ENCODE measurements at regions not wholly inside any gene's neighbourhood (a gene's known extent, or its start where the extent isn't known, plus 50 kb on each side); places are given as distances from the start of the nearest gene placed in this dataset.
"Not testable (repeated sequence)": the region's sequence is repeated elsewhere in the genome, so short reads cannot be mapped to it uniquely, and the experiment has no call there.

- TF ChIP-seq CTCF (IDR thresholded peaks at IDR 0.05; ENCODE audit: low read depth, low read length, missing control alignments) = no peak
- Histone ChIP-seq H3K4me3 (ENCODE audit: low read depth, low read length) (no peak overlapping the region), H3K27ac (no peak overlapping the region), H3K36me3 (replicated peaks) (no peaks in the 10 kb centered on the region), H3K27me3 (replicated peaks) (no peaks in the 10 kb centered on the region)
- in situ Hi-C loops (cut with HindIII; ENCODE audit: low pct_ligation_motif_present, low sequenced_read_pairs) = no loop called here
- no peak for DNase-seq
These were observed 137.7 kb upstream of the SMYD2 start for GRCh38 chr1:214143006-214143992.

- H3K4me3 ChIP-seq (ENCODE audit: low read depth, low read length); H3K36me3 ChIP-seq (replicated peaks); DNase-seq; H3K27me3 ChIP-seq (replicated peaks); in situ Hi-C loops (cut with HindIII; ENCODE audit: low pct_ligation_motif_present, low sequenced_read_pairs); H3K27ac ChIP-seq: not testable (repeated sequence)
These were observed 136.4 kb upstream of the SMYD2 start for GRCh38 chr1:214144521-214144920.

DNA sequence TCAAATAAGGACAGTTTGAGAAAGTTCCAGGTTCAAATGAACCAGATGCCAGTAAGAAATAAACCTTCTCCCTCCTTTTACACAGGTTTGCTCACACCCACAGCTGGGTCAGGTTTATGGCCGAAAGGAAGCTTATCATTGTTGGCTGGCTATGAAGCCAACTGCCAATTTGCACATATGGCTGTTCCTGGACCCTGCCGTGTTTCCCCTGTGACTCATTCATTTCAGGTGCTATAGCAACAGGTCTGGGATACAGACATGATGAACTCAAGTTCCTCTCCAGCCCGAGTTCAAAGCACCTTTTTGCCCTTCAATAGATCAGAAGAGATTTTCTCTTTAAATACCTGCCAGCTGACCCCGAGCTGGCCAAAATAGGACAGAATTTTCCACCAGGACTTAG is 134.4 kb upstream of the SMYD2 start:
- Histone ChIP-seq H3K4me3 (ENCODE audit: low read depth, low read length) (no peak overlapping the region), H3K36me3 (replicated peaks) (no peaks in the 10 kb centered on the region), H3K27ac (no peak overlapping the region), H3K27me3 (replicated peaks) (no peaks in the 10 kb centered on the region)
- no peak for DNase-seq
- in situ Hi-C loops (cut with HindIII; ENCODE audit: low pct_ligation_motif_present, low sequenced_read_pairs) = no loop called here
- TF ChIP-seq CTCF (IDR thresholded peaks at IDR 0.05; ENCODE audit: low read depth, low read length, missing control alignments) = no peak

DNA sequence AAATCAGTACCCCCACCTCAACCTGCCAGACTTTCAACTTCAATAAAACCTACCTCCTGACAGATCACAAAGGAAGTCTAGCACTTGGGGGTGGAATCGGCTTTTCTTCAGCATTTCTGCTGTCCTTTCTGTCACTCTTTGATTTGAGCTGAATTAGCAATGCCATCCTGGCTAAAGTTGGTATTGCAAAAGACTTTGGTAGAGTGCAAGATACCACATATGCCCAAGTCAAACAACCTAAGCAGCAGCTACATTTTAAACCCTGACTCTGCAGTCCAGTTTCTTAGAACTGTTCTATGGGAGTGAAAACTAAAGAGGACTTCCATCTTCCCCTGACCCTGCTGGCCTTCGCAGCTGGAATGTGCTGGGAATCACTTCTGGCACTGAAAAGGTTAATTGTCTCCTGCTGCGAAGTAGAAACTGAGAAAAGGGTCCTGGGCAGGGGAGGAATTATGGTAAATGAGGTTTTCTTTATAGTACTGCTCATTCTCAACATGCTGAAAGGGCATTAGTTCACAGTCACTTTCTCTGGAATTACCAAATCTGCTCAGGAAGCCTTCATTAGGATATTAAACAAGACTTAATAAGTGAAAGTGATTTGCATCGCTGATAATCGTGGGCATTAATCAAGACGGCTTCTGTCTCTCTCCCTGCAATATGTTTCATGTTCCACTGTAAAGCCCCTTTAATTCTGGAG is 126.2 kb upstream of the SMYD2 start:
- no peak overlapping the region for H3K27ac ChIP-seq
- in situ Hi-C loops (cut with HindIII; ENCODE audit: low pct_ligation_motif_present, low sequenced_read_pairs) = no loop called here
- H3K36me3 ChIP-seq (replicated peaks) = no peaks in the 10 kb centered on the region
- no peaks in the 10 kb centered on the region for H3K27me3 ChIP-seq (replicated peaks)
- TF ChIP-seq CTCF (IDR thresholded peaks at IDR 0.05; ENCODE audit: low read depth, low read length, missing control alignments) = no peak
- no peak for DNase-seq
- no peak overlapping the region for H3K4me3 ChIP-seq (ENCODE audit: low read depth, low read length)

DNA sequence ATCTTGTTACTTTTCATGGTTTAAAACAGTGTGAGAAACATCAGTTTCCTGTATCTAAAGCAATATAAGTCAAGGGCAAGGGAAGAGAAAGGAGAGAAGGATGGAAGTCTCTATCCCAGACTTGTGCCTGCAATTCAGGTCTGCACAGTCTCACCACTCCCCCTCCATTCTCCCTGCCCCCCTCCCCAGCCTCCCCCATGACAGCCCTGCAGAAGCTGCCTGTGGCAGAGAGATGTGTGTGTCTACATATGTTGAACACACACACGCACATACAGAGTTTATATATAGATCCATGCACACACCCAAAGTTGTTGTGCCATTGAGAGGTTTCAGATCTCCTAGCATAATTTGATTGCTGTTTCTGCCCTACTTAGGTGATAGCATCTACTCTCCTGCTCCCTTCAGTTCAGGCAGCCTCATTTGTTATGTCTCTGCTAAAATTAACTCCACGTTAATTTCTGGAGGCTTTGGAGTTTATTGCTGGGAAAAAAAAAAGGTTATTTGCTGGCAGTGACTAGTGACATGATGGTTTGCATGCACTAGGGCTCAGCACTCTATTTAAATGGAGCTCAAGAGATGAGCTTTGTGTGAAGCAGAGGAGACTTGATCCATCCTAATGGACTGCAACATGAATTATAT is 124.9 kb upstream of the SMYD2 start:
- H3K36me3 ChIP-seq (replicated peaks) = no peaks in the 10 kb centered on the region
- DNase-seq = no peak
- in situ Hi-C loops (cut with HindIII; ENCODE audit: low pct_ligation_motif_present, low sequenced_read_pairs) = no loop called here
- H3K27ac ChIP-seq = no peak overlapping the region
- H3K4me3 ChIP-seq (ENCODE audit: low read depth, low read length) = no peak overlapping the region
- no peak for TF ChIP-seq CTCF (IDR thresholded peaks at IDR 0.05; ENCODE audit: low read depth, low read length, missing control alignments)
- H3K27me3 ChIP-seq (replicated peaks) = no peaks in the 10 kb centered on the region

- in situ Hi-C loops (cut with HindIII; ENCODE audit: low pct_ligation_motif_present, low sequenced_read_pairs) = no loop called here
- TF ChIP-seq CTCF (IDR thresholded peaks at IDR 0.05; ENCODE audit: low read depth, low read length, missing control alignments) = no peak
- Histone ChIP-seq H3K27me3 (replicated peaks) (no peaks in the 10 kb centered on the region), H3K27ac (no peak overlapping the region), H3K36me3 (replicated peaks) (no peaks in the 10 kb centered on the region), H3K4me3 (ENCODE audit: low read depth, low read length) (no peak overlapping the region)
- DNase-seq = no peak
These were observed 116.8 kb upstream of the SMYD2 start for GRCh38 chr1:214164173-214164572.

Measured in brain microvascular endothelial cell (primary cell).